IMR-90 (cell line): ENCODE measurements at regions not wholly inside any gene's neighbourhood (a gene's known extent, or its start where the extent isn't known, plus 50 kb on each side); places are given as distances from the start of the nearest gene placed in this dataset.

Source experiments
- ATAC-seq: fragments of 200-7000 bp; cut with Tn5 transposase; 2 replicates; pipeline ENCODE4 v1.9.1; 2020; ENCODE audit warnings: low read depth, mild to moderate bottlenecking, moderate library complexity
- BruUV-seq: library from RNA; stranded (reverse); fragments of 400-500 nt; replicated peaks from 2 replicates; lab custom pipeline; 2021; lab: Mats Ljungman, UMichigan
- CTCF ChIA-PET: fragments of 300-600 bp; formaldehyde crosslinking; extraction: SDS; loops from one replicate; lab custom pipeline; 2021; ENCODE audit warnings: antibody characterized with exemption; lab: Yijun Ruan, JAX
- POLR2A ChIA-PET: fragments of 300-600 bp; sonication (Branson Sonifier 250); formaldehyde crosslinking; loops from one replicate; lab custom pipeline; 2022; ENCODE audit warnings: antibody characterized with exemption; ENCODE audit not compliant: unreplicated experiment; lab: Charles Lee
- DNase-seq: peaks from one replicate; pipeline ENCODE4 v3.0.0; 2013
- H2AFZ ChIP-seq: replicated peaks from 2 replicates; pipeline ENCODE3; 2013; ENCODE audit warnings: low read length, mild to moderate bottlenecking; ENCODE audit not compliant: poor library complexity
- H2AK5ac ChIP-seq: 2 replicates; pipeline ENCODE4 v1.6.1; 2013; ENCODE audit warnings: low read depth, low read length, inconsistent platforms
- H2AK9ac ChIP-seq: replicated peaks from 2 replicates; pipeline ENCODE3; 2013; ENCODE audit warnings: mild to moderate bottlenecking, low read depth, low read length, moderate library complexity; ENCODE audit not compliant: poor library complexity
- H2BK120ac ChIP-seq: 2 replicates; pipeline ENCODE4 v1.6.1; 2013; ENCODE audit warnings: low read depth, low read length, inconsistent platforms
- H2BK15ac ChIP-seq: 3 replicates; pipeline ENCODE4 v1.6.1; 2013; ENCODE audit warnings: low read depth, low read length, inconsistent platforms
- H2BK20ac ChIP-seq: 2 replicates; pipeline ENCODE4 v1.6.1; 2013; ENCODE audit warnings: low read depth, mild to moderate bottlenecking, inconsistent platforms, low read length, moderate library complexity
- H2BK5ac ChIP-seq: 2 replicates; pipeline ENCODE4 v1.6.1; 2013; ENCODE audit warnings: mild to moderate bottlenecking, low read depth, low read length, inconsistent platforms; ENCODE audit not compliant: poor library complexity, severe bottlenecking
- H3K14ac ChIP-seq: replicated peaks from 2 replicates; pipeline ENCODE4 v1.6.1; 2013; ENCODE audit warnings: low read depth, low read length, inconsistent platforms
- H3K18ac ChIP-seq: 2 replicates; pipeline ENCODE4 v1.6.1; 2013; ENCODE audit warnings: low read depth, low read length, control low read depth
- H3K23ac ChIP-seq: 2 replicates; pipeline ENCODE4 v1.6.1; 2013; ENCODE audit warnings: low read depth, low read length, inconsistent platforms
- H3K27ac ChIP-seq: 2 replicates; pipeline ENCODE4 v1.5.1; 2013; ENCODE audit warnings: mild to moderate bottlenecking, control low read depth, low read length; ENCODE audit not compliant: insufficient read depth
- H3K27me3 ChIP-seq: 2 replicates; pipeline ENCODE4 v1.6.1; 2013; ENCODE audit warnings: low read length; ENCODE audit not compliant: control insufficient read depth, insufficient read depth
- H3K36me3 ChIP-seq: 2 replicates; pipeline ENCODE4 v1.6.1; 2013; ENCODE audit warnings: low read length, mixed read lengths; ENCODE audit not compliant: control insufficient read depth, insufficient read depth
- H3K4ac ChIP-seq: 2 replicates; pipeline ENCODE4 v1.6.1; 2013; ENCODE audit warnings: low read depth, low read length, inconsistent platforms
- H3K4me1 ChIP-seq: 2 replicates; pipeline ENCODE4 v1.6.1; 2013; ENCODE audit warnings: low read length, mixed read lengths; ENCODE audit not compliant: control insufficient read depth, insufficient read depth
- H3K4me2 ChIP-seq: 2 replicates; pipeline ENCODE4 v1.6.1; 2013; ENCODE audit warnings: low read depth, mild to moderate bottlenecking, control low read depth, low read length, moderate library complexity
- H3K4me3 ChIP-seq: 2 replicates; pipeline ENCODE4 v1.5.1; 2013; ENCODE audit warnings: low read depth, mild to moderate bottlenecking, control low read depth, low read length, moderate library complexity; ENCODE audit not compliant: insufficient read depth
- H3K56ac ChIP-seq: 2 replicates; pipeline ENCODE4 v1.6.1; 2013; ENCODE audit warnings: low read length, inconsistent platforms; ENCODE audit not compliant: insufficient read depth; ENCODE audit errors: extremely low read depth
- H3K79me1 ChIP-seq, 2 experiments: 2 replicates each; pipeline ENCODE4 v1.6.1; 2013; ENCODE audit warnings: low read length in 2 of 2, inconsistent platforms in 1 of 2, low read depth in 1 of 2
- H3K9ac ChIP-seq: 2 replicates; pipeline ENCODE4 v1.6.1; 2013; ENCODE audit warnings: low read depth, low read length, control low read depth
- H3K9me1 ChIP-seq: 2 replicates; pipeline ENCODE4 v1.6.1; 2013; ENCODE audit warnings: low read length, inconsistent platforms; ENCODE audit not compliant: insufficient read depth
- H3K9me3 ChIP-seq: 2 replicates; pipeline ENCODE4 v1.6.1; 2013; ENCODE audit warnings: low read length; ENCODE audit not compliant: control insufficient read depth, insufficient read depth
- H4K20me1 ChIP-seq: 2 replicates; pipeline ENCODE4 v1.6.1; 2013; ENCODE audit warnings: low read length, inconsistent platforms; ENCODE audit not compliant: insufficient read depth
- H4K5ac ChIP-seq: 2 replicates; pipeline ENCODE4 v1.6.1; 2013; ENCODE audit warnings: mild to moderate bottlenecking, low read depth, low read length, control low read depth
- H4K8ac ChIP-seq, 2 experiments: 2 replicates each; pipeline ENCODE4 v1.6.1; 2013; ENCODE audit warnings: low read depth in 2 of 2, low read length in 2 of 2, control low read depth in 1 of 2, inconsistent platforms in 1 of 2
- H4K91ac ChIP-seq: 2 replicates; pipeline ENCODE4 v1.6.1; 2013; ENCODE audit warnings: low read depth, low read length, inconsistent platforms; ENCODE audit not compliant: insufficient read depth
- CEBPB ChIP-seq: IDR thresholded peaks from 2 replicates; pipeline ENCODE4 v1.6.1; 2012; ENCODE audit warnings: low read depth, low read length, improper control_type of control experiment
- WGBS, 2 experiments: methylation state at CpG; one replicate each; pipeline versions ENCODE4 v1.1.5 to v1.1.7; 2013; ENCODE audit warnings: missing lambda C conversion rate in 2 of 2; ENCODE audit not compliant: insufficient read length in 1 of 2; ENCODE audit errors: extremely low coverage in 2 of 2; 5-methylcytosine and 5-hydroxymethylcytosine counted together
- dilution Hi-C: fragments of 300-500 bp; cut with HindIII; formaldehyde crosslinking; loops from one replicate; pipeline ENCODE4 v1.14.3; 2018; ENCODE audit warnings: low sequenced_read_pairs; ENCODE audit not compliant: unreplicated experiment
- in situ Hi-C: fragments of 300-500 bp; cut with MboI; formaldehyde crosslinking; loops from 3 replicates; pipeline ENCODE4 v1.14.3; 2019; ENCODE audit warnings: low sequenced_read_pairs, inconsistent platforms, mixed read lengths
- intact Hi-C: fragments of 100-400 bp; cut with micrococcal nuclease; formaldehyde crosslinking; loops from 2 replicates; pipeline ENCODE4 v1.10.0; 2022
- TF ChIP-seq, protein P1 (sequence below): conservative IDR thresholded peaks from 2 replicates; pipeline ENCODE4 v1.5.1; 2012; ENCODE audit warnings: mild to moderate bottlenecking, low read depth, low read length, improper control_type of control experiment

DNA sequence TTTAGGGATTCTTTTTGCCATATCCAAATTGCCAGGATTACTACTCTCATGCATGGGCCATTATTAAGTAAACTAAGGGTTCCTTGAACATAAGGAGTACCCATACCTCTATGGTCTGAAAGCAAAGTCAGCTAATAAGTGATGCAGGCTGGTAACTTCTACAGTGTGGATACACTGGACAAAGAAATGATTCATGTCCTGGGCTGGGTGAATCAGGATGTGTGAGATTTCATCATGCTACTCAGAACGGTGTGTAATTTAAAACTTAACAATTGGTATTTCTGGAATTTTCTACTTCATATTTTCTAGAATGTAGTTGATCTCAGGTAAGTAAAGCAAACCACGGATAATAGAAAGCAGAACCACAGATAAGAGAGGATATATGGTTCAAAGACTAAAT is 428.8 kb downstream of the CHSY3 start:
- Histone ChIP-seq H2AFZ (no peak overlapping the region), H3K23ac (no peak overlapping the region), H3K79me1 (no peaks in the 10 kb centered on the region), H4K20me1 (no peaks in the 10 kb centered on the region), H3K18ac (no peak overlapping the region), H2BK20ac (no peak overlapping the region), H3K27me3 (no peaks in the 10 kb centered on the region), H2AK5ac (no peak overlapping the region), H4K5ac (no peak overlapping the region), H3K27ac (no peak overlapping the region), H3K4me3 (no peak overlapping the region), H3K9me3 (peaks cover 9% of the 10 kb centered on the region), H3K14ac (no peak overlapping the region), H4K8ac (no peak overlapping the region), H3K36me3 (no peaks in the 10 kb centered on the region), H3K9me1 (no peaks in the 10 kb centered on the region), H3K56ac (no peak overlapping the region), H2BK120ac (no peak overlapping the region), H3K4me1 (no peaks in the 10 kb centered on the region), H4K91ac (no peak overlapping the region), H2AK9ac (no peak overlapping the region), H2BK5ac (no peak overlapping the region), H3K4ac (no peak overlapping the region), H3K9ac (no peak overlapping the region), H3K4me2 (no peak overlapping the region), H2BK15ac (no peak overlapping the region)
- CTCF ChIA-PET = no interaction called here
- intact Hi-C loops = no loop called here
- no CpG with 5 or more reads among the region's 2 CpGs for WGBS, 2 experiments
- dilution Hi-C loops = no loop called here
- ATAC-seq (no peak), DNase-seq (peak; percentile 3)
- BruUV-seq = no TSS peak
- POLR2A ChIA-PET = no interaction called here
- 0 out of 2 replicates have a peak, but pooled peaks have one; percentile 13 for TF ChIP-seq CEBPB
- TF ChIP-seq, protein P1, sequence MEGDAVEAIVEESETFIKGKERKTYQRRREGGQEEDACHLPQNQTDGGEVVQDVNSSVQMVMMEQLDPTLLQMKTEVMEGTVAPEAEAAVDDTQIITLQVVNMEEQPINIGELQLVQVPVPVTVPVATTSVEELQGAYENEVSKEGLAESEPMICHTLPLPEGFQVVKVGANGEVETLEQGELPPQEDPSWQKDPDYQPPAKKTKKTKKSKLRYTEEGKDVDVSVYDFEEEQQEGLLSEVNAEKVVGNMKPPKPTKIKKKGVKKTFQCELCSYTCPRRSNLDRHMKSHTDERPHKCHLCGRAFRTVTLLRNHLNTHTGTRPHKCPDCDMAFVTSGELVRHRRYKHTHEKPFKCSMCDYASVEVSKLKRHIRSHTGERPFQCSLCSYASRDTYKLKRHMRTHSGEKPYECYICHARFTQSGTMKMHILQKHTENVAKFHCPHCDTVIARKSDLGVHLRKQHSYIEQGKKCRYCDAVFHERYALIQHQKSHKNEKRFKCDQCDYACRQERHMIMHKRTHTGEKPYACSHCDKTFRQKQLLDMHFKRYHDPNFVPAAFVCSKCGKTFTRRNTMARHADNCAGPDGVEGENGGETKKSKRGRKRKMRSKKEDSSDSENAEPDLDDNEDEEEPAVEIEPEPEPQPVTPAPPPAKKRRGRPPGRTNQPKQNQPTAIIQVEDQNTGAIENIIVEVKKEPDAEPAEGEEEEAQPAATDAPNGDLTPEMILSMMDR = no peak
- in situ Hi-C loops = no loop called here
